ENCODE measurements at regions not wholly inside any gene's neighbourhood (a gene's known extent, or its start where the extent isn't known, plus 50 kb on each side); places are given as distances from the start of the nearest gene placed in this dataset.

- H3K27me3 Mint-ChIP-seq = no peaks in the 10 kb centered on the region
- ChIA-PET CTCF (no interaction called here), POLR2A (no interaction called here)
- ATAC-seq (ENCODE audit: poor library complexity) = no peak
- no peaks in the 10 kb centered on the region for H3K27me3 ChIP-seq (ENCODE audit: control insufficient read depth in 1 of 2, insufficient read depth in 2 of 2, low read length in 2 of 2)
- H3K4me3 Mint-ChIP-seq = no peak overlapping the region
- no peak overlapping the region for H3K27ac Mint-ChIP-seq
- H3K27ac ChIP-seq (ENCODE audit: low read depth in 1 of 2, low read length in 2 of 2) = no peak overlapping the region
- H3K36me3 Mint-ChIP-seq (ENCODE audit: low read depth) = peaks cover 4% of the 10 kb centered on the region
- peaks cover 12 to 15% of the 10 kb centered on the region in 2 experiments for H3K9me3 ChIP-seq (ENCODE audit: control insufficient read depth in 1 of 2, insufficient read depth in 1 of 2, low read length in 2 of 2)
- no peaks in the 10 kb centered on the region for H3K4me1 Mint-ChIP-seq (ENCODE audit: low read depth)
- intact Hi-C loops (cut with DNase I, micrococcal nuclease) = no loop called here
- no peak overlapping the region for H3K4me3 ChIP-seq (ENCODE audit: low read length)
- H3K36me3 ChIP-seq (ENCODE audit: insufficient read depth, low read length) = no peaks in the 10 kb centered on the region
- H3K4me1 ChIP-seq (ENCODE audit: insufficient read depth, low read length) = no peaks in the 10 kb centered on the region
- DNase-seq = no peak
- peaks cover 6% of the 10 kb centered on the region for H3K9me3 Mint-ChIP-seq
- TF ChIP-seq CTCF (IDR thresholded peaks at IDR 0.05) = no peak
Measured at GRCh38 chr1:239483391-239483790, 97.0 kb downstream of the CHRM3 start.

GRCh38 chr1:239493811-239494414 lies 107.5 kb downstream of the CHRM3 start:
- Histone ChIP-seq H3K9me3 (ENCODE audit: control insufficient read depth in 1 of 2, insufficient read depth in 1 of 2, low read length in 2 of 2) (no peaks in the 10 kb centered on the region), H3K36me3 (ENCODE audit: insufficient read depth, low read length) (no peaks in the 10 kb centered on the region), H3K4me1 (ENCODE audit: insufficient read depth, low read length) (no peaks in the 10 kb centered on the region), H3K27ac (ENCODE audit: low read depth in 1 of 2, low read length in 2 of 2) (no peak overlapping the region), H3K4me3 (ENCODE audit: low read length) (no peak overlapping the region), H3K27me3 (ENCODE audit: control insufficient read depth in 1 of 2, insufficient read depth in 2 of 2, low read length in 2 of 2) (no peaks in the 10 kb centered on the region)
- DNase-seq = no peak
- Mint-ChIP-seq H3K27ac (no peak overlapping the region), H3K4me1 (ENCODE audit: low read depth) (no peaks in the 10 kb centered on the region), H3K27me3 (no peaks in the 10 kb centered on the region), H3K4me3 (no peak overlapping the region), H3K36me3 (ENCODE audit: low read depth) (no peaks in the 10 kb centered on the region), H3K9me3 (no peaks in the 10 kb centered on the region)
- intact Hi-C loops (cut with DNase I, micrococcal nuclease) = no loop called here
- POLR2A ChIA-PET = no interaction called here
- no peak for TF ChIP-seq CTCF (IDR thresholded peaks at IDR 0.05)
- ATAC-seq (ENCODE audit: poor library complexity) = no peak
- CTCF ChIA-PET = no interaction called here

GRCh38 chr1:239505094-239505493 lies 118.7 kb downstream of the CHRM3 start:
- intact Hi-C loops (cut with DNase I, micrococcal nuclease) = loop anchor here in 1 of 2 experiments (10.0 kb wide), 1 partner anchor 210 kb away; no protein-coding TSS in a partner anchor

More at GRCh38 chr1:239505094-239505493, 118.7 kb downstream of the CHRM3 start:
- H3K27ac Mint-ChIP-seq = no peak overlapping the region
- peaks cover 11% of the 10 kb centered on the region for H3K9me3 Mint-ChIP-seq
- H3K36me3 Mint-ChIP-seq (ENCODE audit: low read depth) = peaks cover 15% of the 10 kb centered on the region
- DNase-seq (no peak), ATAC-seq (ENCODE audit: poor library complexity) (no peak)
- ChIA-PET POLR2A (no interaction called here), CTCF (no interaction called here)
- peaks cover 17% of the 10 kb centered on the region for H3K4me1 Mint-ChIP-seq (ENCODE audit: low read depth)
- H3K4me3 Mint-ChIP-seq = no peak overlapping the region
- Histone ChIP-seq H3K27ac (ENCODE audit: low read depth in 1 of 2, low read length in 2 of 2) (no peak overlapping the region), H3K36me3 (ENCODE audit: insufficient read depth, low read length) (no peaks in the 10 kb centered on the region), H3K4me3 (ENCODE audit: low read length) (no peak overlapping the region), H3K27me3 (ENCODE audit: control insufficient read depth in 1 of 2, insufficient read depth in 2 of 2, low read length in 2 of 2) (no peaks in the 10 kb centered on the region), H3K4me1 (ENCODE audit: insufficient read depth, low read length) (no peaks in the 10 kb centered on the region), H3K9me3 (ENCODE audit: control insufficient read depth in 1 of 2, insufficient read depth in 1 of 2, low read length in 2 of 2) (peaks cover 8% of the 10 kb centered on the region in 2 experiments)
- no peaks in the 10 kb centered on the region for H3K27me3 Mint-ChIP-seq
- TF ChIP-seq CTCF (IDR thresholded peaks at IDR 0.05) = no peak

All from CD4-positive, alpha-beta T cell (primary cell).